H1 (cell line): ENCODE measurements at regions not wholly inside any gene's neighbourhood (a gene's known extent, or its start where the extent isn't known, plus 50 kb on each side); places are given as distances from the start of the nearest gene placed in this dataset.

ENCODE experiments used
- CTCF ChIP-seq, 3 experiments: IDR thresholded peaks; 1 replicate in 2 of 3; 2 replicates in 1 of 3; pipeline versions ENCODE4 v1.5.1 to v1.6.1; 2011; ENCODE audit warnings: low read length in 3 of 3, mild to moderate bottlenecking in 3 of 3, inconsistent platforms in 2 of 3, low read depth in 1 of 3, moderate library complexity in 1 of 3; ENCODE audit not compliant: insufficient read depth in 1 of 3; ENCODE audit errors: control extremely low read depth in 1 of 3
- EP300 ChIP-seq, 2 experiments: IDR thresholded peaks; 1 replicate in 1 of 2; 2 replicates in 1 of 2; pipeline ENCODE4 v1.6.1; 2011 to 2012; ENCODE audit warnings: low read depth in 2 of 2, low read length in 2 of 2, mild to moderate bottlenecking in 2 of 2, borderline replicate concordance in 1 of 2, inconsistent platforms in 1 of 2, moderate library complexity in 1 of 2
- PHF8 ChIP-seq: fragments of 200-600 bp; sonication (generic); conservative IDR thresholded peaks from 2 replicates; pipeline ENCODE4 v1.7.1; 2012; ENCODE audit warnings: low read depth, mild to moderate bottlenecking, inconsistent platforms, low read length, moderate library complexity
- POLR2AphosphoS5 ChIP-seq: IDR thresholded peaks from 2 replicates; pipeline ENCODE4 v1.6.1; 2011; ENCODE audit warnings: low read depth, low read length
- RBBP5 ChIP-seq: IDR thresholded peaks from 2 replicates; pipeline ENCODE4 v1.7.1; 2012; ENCODE audit warnings: low read depth, mild to moderate bottlenecking, inconsistent platforms, low read length, moderate library complexity, borderline replicate concordance
- TAF1 ChIP-seq: IDR thresholded peaks from 2 replicates; pipeline ENCODE4 v1.6.1; 2011; ENCODE audit warnings: mild to moderate bottlenecking, low read depth, low read length
- TCF12 ChIP-seq: IDR thresholded peaks from 2 replicates; pipeline ENCODE4 v1.6.1; 2011; ENCODE audit warnings: low read depth, mild to moderate bottlenecking, low read length
- YY1 ChIP-seq: IDR thresholded peaks from 2 replicates; pipeline ENCODE4 v1.6.1; 2011; ENCODE audit warnings: low read depth, mild to moderate bottlenecking, low read length

GRCh38 chr10:10366836-10367235 is 650.8 kb upstream of the CELF2 start:
- no peak for TF ChIP-seq PHF8
- no peak for TF ChIP-seq POLR2AphosphoS5
- TF ChIP-seq YY1, result no peak
- TF ChIP-seq CTCF (IDR thresholded peaks at IDR 0.05; ENCODE audit: control extremely low read depth in 1 of 3, insufficient read depth in 1 of 3, low read depth in 1 of 3, low read length in 3 of 3), result no peak
- no peak for TF ChIP-seq TAF1
- no peak for TF ChIP-seq RBBP5
- no peak for TF ChIP-seq EP300 (IDR thresholded peaks at IDR 0.05; ENCODE audit: borderline replicate concordance in 1 of 2, low read depth in 2 of 2, low read length in 2 of 2)
- TF ChIP-seq TCF12, result no peak
